Gastroesophageal sphincter (tissue), 4 donors: ENCODE measurements at regions not wholly inside any gene's neighbourhood (a gene's known extent, or its start where the extent isn't known, plus 50 kb on each side); places are given as distances from the start of the nearest gene placed in this dataset.
"Not testable (repeated sequence)": the region's sequence is repeated elsewhere in the genome, so short reads cannot be mapped to it uniquely, and the experiment has no call there.

Source experiments
- ATAC-seq: fragments of 150-250 bp; one replicate; pipeline ENCODE4 v1.9.1; 2016; ENCODE audit warnings: mild to moderate bottlenecking, moderate library complexity
- H3K27ac ChIP-seq, 4 donors: fragments of 200-600 bp; sonication (generic) in 3 of 4; 1 replicate in 3 of 4; 2 replicates in 1 of 4; pipeline ENCODE4 v1.5.1; 2016 to 2019
- H3K27me3 ChIP-seq: fragments of 200-600 bp; sonication (generic); one replicate; pipeline ENCODE4 v1.5.1; 2019
- H3K36me3 ChIP-seq, 2 donors: fragments of 200-600 bp; sonication (generic); one replicate each; pipeline ENCODE4 v1.5.1; 2019; ENCODE audit warnings: control low read depth in 1 of 2
- H3K4me1 ChIP-seq, 3 donors: fragments of 200-600 bp; sonication (generic); 1 replicate in 2 of 3; 2 replicates in 1 of 3; pipeline ENCODE4 v1.5.1; 2016 to 2019; ENCODE audit warnings: control low read depth in 2 of 3
- H3K4me3 ChIP-seq, 2 donors: fragments of 200-600 bp; sonication (generic); one replicate each; pipeline ENCODE4 v1.5.1; 2019; ENCODE audit warnings: mild to moderate bottlenecking in 1 of 2, moderate library complexity in 1 of 2
- H3K9me3 ChIP-seq, 3 donors: fragments of 200-600 bp; sonication (generic); one replicate each; pipeline ENCODE4 v1.5.1; 2017 to 2019; ENCODE audit warnings: control low read depth in 2 of 3
- EP300 ChIP-seq: sonication (generic); formaldehyde crosslinking; IDR thresholded peaks from one replicate; pipeline ENCODE4 v1.6.1; 2017; ENCODE audit warnings: antibody characterized with exemption, mild to moderate bottlenecking
- POLR2A ChIP-seq, 2 donors: fragments of 450-650 bp; IDR thresholded peaks; one replicate each; pipeline ENCODE4 v1.6.1; 2017; ENCODE audit warnings: antibody characterized with exemption in 2 of 2, mild to moderate bottlenecking in 2 of 2, moderate library complexity in 1 of 2
- POLR2AphosphoS5 ChIP-seq: sonication (generic); formaldehyde crosslinking; IDR thresholded peaks from one replicate; pipeline ENCODE4 v1.6.1; 2017; ENCODE audit warnings: antibody characterized with exemption
- WGBS, 2 donors: methylation state at CpG; one replicate each; pipeline ENCODE4 v1.1.5; 2018; ENCODE audit warnings: low coverage in 1 of 2; 5-methylcytosine and 5-hydroxymethylcytosine counted together
- TF ChIP-seq, protein P1 (sequence below), 4 experiments: fragments of 200-600 bp in 2 of 4; fragments of 450-650 bp in 2 of 4; sonication (generic) in 1 of 4; IDR thresholded peaks; one replicate each; pipeline ENCODE4 v1.5.1; 2017 to 2019; ENCODE audit warnings: antibody characterized with exemption in 4 of 4, mild to moderate bottlenecking in 2 of 4, moderate library complexity in 2 of 4

DNA sequence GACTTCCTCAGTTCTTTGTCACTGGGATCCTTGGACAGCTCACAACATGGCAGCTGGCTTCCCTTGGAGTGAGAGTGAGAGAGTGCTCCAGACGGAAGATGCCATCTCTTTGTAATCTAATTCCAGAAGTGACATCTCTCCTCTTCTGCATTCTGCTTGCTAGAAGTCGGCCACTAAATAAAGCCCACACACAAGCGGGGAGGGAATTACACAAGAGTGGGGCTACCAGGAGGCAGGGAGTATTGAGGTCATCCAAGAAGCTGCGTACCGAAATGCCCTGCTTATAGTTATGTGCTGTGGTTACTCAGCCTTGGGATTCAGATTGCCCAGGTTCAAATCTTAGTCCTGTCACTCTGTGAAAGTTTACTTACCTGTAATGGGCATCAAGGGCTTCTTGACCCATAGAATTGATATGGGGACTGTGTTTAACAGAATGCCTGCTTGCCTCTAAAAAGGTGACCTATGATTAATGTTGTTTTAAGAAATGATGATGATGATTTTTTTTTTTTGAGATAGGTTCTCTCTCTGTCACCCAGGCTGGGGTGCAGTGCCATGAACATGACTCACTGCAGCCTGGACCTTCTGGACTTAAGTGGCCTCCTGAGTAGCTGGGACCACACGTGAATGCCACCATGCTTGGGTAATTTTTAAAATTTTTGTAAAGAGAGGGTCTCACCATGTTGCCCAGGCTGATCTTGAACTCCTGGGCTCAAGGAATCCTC lies 120.9 kb upstream of the HS3ST2 start:
- no peak overlapping the region for H3K4me3 ChIP-seq
- WGBS, 2 donors, result 80 to 88% methylated on average over 4 to 6 of the region's 6 CpGs

DNA sequence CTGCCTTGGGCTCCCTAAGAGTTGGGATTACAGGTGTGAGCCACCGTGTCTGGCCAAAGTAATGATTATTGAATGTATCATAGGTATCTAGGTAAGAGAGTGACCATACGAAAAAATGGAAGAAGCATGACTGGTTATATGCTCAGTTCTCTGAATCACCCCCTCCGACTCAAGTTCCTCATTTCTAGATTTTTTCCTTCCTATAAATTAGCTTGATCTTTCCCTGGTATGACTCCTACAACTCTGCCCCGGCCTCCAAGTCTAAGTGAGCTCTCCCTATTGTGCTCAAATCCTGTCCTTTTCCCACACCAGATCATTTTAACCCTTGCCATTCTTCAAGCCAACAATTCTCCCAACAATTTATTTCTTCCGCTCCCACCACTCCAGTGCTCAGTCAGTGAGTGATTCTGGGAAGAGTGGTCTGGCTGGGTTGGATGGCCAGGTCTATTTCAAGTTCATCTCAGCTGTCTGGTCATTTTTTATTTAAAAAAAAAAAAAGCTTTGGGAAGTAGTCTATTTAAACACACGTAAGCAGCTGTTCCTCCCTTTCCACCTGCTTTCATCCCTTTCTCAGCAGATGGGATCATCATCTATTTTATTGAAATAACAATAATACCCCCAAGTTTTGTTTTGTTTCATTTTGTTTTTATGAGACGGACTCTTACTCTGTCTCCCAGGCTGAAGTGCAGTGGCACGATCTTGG lies 120.2 kb upstream of the HS3ST2 start:
- WGBS, 2 donors, result 73 to 80% methylated on average over 8 of the region's 8 CpGs
- no peak for TF ChIP-seq POLR2A (IDR thresholded peaks at IDR 0.05)
- TF ChIP-seq, protein P1, sequence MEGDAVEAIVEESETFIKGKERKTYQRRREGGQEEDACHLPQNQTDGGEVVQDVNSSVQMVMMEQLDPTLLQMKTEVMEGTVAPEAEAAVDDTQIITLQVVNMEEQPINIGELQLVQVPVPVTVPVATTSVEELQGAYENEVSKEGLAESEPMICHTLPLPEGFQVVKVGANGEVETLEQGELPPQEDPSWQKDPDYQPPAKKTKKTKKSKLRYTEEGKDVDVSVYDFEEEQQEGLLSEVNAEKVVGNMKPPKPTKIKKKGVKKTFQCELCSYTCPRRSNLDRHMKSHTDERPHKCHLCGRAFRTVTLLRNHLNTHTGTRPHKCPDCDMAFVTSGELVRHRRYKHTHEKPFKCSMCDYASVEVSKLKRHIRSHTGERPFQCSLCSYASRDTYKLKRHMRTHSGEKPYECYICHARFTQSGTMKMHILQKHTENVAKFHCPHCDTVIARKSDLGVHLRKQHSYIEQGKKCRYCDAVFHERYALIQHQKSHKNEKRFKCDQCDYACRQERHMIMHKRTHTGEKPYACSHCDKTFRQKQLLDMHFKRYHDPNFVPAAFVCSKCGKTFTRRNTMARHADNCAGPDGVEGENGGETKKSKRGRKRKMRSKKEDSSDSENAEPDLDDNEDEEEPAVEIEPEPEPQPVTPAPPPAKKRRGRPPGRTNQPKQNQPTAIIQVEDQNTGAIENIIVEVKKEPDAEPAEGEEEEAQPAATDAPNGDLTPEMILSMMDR (IDR thresholded peaks at IDR 0.05), result no peak
- peaks cover 13 to 34% (median 25%) of the 10 kb centered on the region in 3 donors for H3K4me1 ChIP-seq
- H3K27me3 ChIP-seq, result no peaks in the 10 kb centered on the region
- no peak overlapping the region for H3K4me3 ChIP-seq
- ATAC-seq, result no peak
- H3K9me3 ChIP-seq, result no peaks in the 10 kb centered on the region
- H3K27ac ChIP-seq, result peak overlapping the region; percentile 70 to 88 (median 77)
- no peaks in the 10 kb centered on the region for H3K36me3 ChIP-seq

More for the DNA sequence above, 120.9 kb upstream of the HS3ST2 start:
- ATAC-seq, result no peak
- TF ChIP-seq, protein P1 (IDR thresholded peaks at IDR 0.05), result no peak
- H3K9me3 ChIP-seq, result no peaks in the 10 kb centered on the region
- H3K27ac ChIP-seq, result peak overlapping the region in 2 of 4 donors; percentile 74 to 88
- H3K27me3 ChIP-seq, result no peaks in the 10 kb centered on the region
- peaks cover 13 to 34% (median 25%) of the 10 kb centered on the region in 3 donors for H3K4me1 ChIP-seq
- no peaks in the 10 kb centered on the region for H3K36me3 ChIP-seq

DNA sequence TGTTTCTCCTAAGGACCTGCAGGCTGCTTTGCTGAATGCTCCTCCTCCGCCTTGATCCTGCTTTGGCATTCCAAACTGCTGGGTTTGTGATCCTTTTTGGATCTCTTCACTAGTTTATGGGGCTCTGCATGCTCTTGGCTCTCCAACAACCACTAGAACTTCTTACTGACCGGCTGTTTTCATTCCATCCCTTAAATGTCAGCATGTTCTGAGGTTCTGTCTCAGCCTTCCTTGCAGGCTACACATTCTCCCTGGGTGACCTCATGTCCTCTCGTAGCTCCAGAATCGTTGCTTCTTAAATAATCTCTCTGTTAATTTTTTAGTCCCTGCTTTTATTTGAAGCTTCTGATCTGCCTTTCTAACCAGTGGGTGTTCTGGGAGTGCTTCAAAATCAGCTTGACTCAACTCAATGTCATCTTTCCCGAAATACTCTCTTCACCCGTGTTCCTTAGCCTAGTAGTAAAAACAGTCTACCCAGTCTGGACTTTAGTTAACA lies 119.0 kb upstream of the HS3ST2 start:
- H3K4me1 ChIP-seq, result peaks cover 13 to 34% (median 25%) of the 10 kb centered on the region in 3 donors
- H3K4me3 ChIP-seq, result no peak overlapping the region
- H3K36me3 ChIP-seq, result no peaks in the 10 kb centered on the region
- no peaks in the 10 kb centered on the region for H3K9me3 ChIP-seq
- peak; percentile 95 for ATAC-seq
- no peaks in the 10 kb centered on the region for H3K27me3 ChIP-seq
- H3K27ac ChIP-seq, result peak overlapping the region; percentile 70 to 88 (median 77)
- peak; percentile 93 for TF ChIP-seq POLR2AphosphoS5
- TF ChIP-seq POLR2A (IDR thresholded peaks at IDR 0.05), result no peak
- no peak for TF ChIP-seq EP300
- TF ChIP-seq, protein P1 (IDR thresholded peaks at IDR 0.05), result peak in 1 of 4 experiments; percentile 12
- 11 to 23% methylated on average over 6 of the region's 6 CpGs for WGBS, 2 donors

DNA sequence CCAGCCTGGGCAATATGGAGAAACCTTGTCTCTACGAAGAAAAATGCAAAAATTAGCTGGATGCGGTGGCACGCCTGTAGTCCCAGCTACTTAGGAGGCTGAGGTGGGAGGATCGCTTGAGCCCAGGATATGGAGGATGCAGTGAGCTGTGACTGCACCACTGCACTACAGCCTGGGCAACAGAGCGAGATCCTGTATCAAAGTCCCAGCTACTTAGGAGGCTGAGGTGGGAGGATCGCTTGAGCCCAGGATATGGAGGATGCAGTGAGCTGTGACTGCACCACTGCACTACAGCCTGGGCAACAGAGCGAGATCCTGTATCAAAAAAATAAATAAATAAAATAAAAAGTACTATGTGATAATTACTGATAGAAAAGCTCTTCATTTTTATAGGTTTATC lies 118.2 kb upstream of the HS3ST2 start:
- not testable (repeated sequence) for H3K27me3 ChIP-seq, H3K4me3 ChIP-seq, ATAC-seq, H3K9me3 ChIP-seq, H3K36me3 ChIP-seq
- H3K27ac ChIP-seq, result peak overlapping the region; percentile 70 to 88 (median 77)
- 94 to 98% methylated on average over 6 to 7 of the region's 7 CpGs for WGBS, 2 donors
- peaks cover 13 to 34% (median 25%) of the 10 kb centered on the region in 3 donors for H3K4me1 ChIP-seq

DNA sequence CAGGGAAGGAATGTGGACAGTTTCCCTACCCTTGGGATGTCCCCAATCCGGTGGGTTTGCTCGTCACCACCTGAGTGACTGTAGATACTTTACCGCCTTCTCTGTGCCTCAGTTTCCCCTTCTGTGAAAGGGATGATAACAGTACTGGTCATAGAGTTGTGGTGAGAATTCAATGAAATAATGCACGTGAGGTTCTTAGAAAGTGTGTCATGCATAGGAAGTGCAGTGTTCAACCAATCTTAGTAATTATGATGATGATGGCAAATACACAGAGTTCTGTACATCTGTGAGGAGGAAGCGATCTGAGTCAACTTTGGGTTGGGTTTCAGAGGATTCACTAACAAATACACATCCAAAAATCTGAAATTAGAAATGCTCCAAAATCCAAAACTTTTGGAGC lies 114.6 kb upstream of the HS3ST2 start:
- Histone ChIP-seq H3K4me3 (no peak overlapping the region), H3K9me3 (no peaks in the 10 kb centered on the region), H3K4me1 (peaks cover 12 to 21% (median 13%) of the 10 kb centered on the region in 3 donors), H3K36me3 (no peaks in the 10 kb centered on the region), H3K27me3 (no peaks in the 10 kb centered on the region), H3K27ac (no peak overlapping the region)
- no peak for TF ChIP-seq POLR2A (IDR thresholded peaks at IDR 0.05)
- TF ChIP-seq, protein P1 (IDR thresholded peaks at IDR 0.05), result no peak
- no peak for TF ChIP-seq EP300
- no peak for TF ChIP-seq POLR2AphosphoS5
- no peak for ATAC-seq
- 67 to 88% methylated on average over 3 to 5 of the region's 5 CpGs for WGBS, 2 donors
